ENCODE measurements at regions not wholly inside any gene's neighbourhood (a gene's known extent, or its start where the extent isn't known, plus 50 kb on each side); places are given as distances from the start of the nearest gene placed in this dataset.
"Not testable (repeated sequence)": the region's sequence is repeated elsewhere in the genome, so short reads cannot be mapped to it uniquely, and the experiment has no call there.

DNA sequence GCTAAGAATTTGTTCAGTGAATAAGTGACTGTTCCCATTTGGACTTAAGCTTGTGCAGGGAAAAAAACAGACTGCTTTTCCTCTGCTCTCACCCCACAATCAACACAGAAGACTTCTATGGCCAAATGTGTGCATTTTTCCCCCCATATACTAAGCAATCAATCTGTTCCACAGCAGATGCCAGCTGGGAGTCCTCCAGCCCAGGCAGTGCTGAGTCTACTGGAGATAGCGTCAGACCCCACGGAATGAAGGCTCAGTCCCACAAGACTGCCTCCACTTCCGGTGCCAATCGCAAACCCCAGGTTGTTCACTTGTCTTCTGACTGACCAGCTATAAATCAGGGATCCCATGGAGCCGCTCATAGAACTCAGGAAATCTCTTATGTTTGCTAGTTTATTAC is 69.5 kb upstream of the ANKRD10 start:
- Histone ChIP-seq H3K36me3 (no peaks in the 10 kb centered on the region), H3K27me3 (ENCODE audit: insufficient read depth, low read depth, severe bottlenecking) (peaks cover 100% of the 10 kb centered on the region), H3K4me3 (ENCODE audit: low read depth, low read length) (no peak overlapping the region), H3K27ac (no peak overlapping the region), H3K9me3 (ENCODE audit: severe bottlenecking) (peaks cover 3% of the 10 kb centered on the region)
- TF ChIP-seq, protein P1, sequence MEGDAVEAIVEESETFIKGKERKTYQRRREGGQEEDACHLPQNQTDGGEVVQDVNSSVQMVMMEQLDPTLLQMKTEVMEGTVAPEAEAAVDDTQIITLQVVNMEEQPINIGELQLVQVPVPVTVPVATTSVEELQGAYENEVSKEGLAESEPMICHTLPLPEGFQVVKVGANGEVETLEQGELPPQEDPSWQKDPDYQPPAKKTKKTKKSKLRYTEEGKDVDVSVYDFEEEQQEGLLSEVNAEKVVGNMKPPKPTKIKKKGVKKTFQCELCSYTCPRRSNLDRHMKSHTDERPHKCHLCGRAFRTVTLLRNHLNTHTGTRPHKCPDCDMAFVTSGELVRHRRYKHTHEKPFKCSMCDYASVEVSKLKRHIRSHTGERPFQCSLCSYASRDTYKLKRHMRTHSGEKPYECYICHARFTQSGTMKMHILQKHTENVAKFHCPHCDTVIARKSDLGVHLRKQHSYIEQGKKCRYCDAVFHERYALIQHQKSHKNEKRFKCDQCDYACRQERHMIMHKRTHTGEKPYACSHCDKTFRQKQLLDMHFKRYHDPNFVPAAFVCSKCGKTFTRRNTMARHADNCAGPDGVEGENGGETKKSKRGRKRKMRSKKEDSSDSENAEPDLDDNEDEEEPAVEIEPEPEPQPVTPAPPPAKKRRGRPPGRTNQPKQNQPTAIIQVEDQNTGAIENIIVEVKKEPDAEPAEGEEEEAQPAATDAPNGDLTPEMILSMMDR (IDR thresholded peaks at IDR 0.05; ENCODE audit: low read depth, low read length): no peak
- DNase-seq: no peak

DNA sequence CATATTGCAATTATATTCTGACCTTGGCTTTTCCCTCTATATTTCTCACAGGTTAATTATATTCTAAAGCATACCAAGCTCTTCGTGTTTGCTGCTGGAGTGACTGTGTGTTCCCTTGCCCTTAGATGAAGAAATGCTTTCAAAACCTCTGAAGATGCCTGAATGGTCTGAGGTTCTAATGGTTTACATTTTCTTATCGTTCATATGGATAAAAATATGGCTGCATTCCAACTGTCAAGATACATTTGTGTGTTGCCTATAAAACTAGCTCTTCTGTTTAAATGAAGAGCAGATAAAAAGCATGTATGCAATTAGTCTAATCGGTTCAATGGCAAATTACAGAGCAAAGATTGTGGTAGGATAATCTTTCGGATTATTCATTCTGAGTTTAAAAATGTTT is 68.4 kb upstream of the ANKRD10 start:
- Histone ChIP-seq H3K9me3 (ENCODE audit: severe bottlenecking) (peaks cover 5% of the 10 kb centered on the region), H3K27ac (no peak overlapping the region), H3K27me3 (ENCODE audit: insufficient read depth, low read depth, severe bottlenecking) (peaks cover 100% of the 10 kb centered on the region), H3K36me3 (no peaks in the 10 kb centered on the region), H3K4me3 (ENCODE audit: low read depth, low read length) (no peak overlapping the region)
- TF ChIP-seq, protein P1 (IDR thresholded peaks at IDR 0.05; ENCODE audit: low read depth, low read length): no peak
- no peak for DNase-seq

DNA sequence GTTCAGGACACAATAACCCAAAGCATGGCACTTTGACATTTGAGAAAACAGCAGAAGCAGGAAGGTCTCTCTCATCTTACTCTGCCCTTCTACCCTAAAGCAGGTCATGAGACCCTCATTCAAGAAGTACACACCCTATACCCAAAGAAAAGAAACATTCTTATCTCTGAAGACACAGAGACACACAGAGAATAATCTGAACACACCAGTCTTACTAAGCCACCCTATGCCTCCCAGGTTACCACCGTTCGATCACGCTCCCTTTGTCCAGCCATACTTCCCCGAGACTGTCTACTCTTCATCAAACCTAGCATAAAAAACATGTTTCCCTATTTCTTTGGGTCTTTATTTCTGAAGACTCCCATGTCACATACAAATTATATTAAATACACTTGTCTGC is 66.5 kb upstream of the ANKRD10 start:
- Histone ChIP-seq H3K27me3 (ENCODE audit: insufficient read depth, low read depth, severe bottlenecking) (peaks cover 100% of the 10 kb centered on the region), H3K36me3 (no peaks in the 10 kb centered on the region), H3K4me3 (ENCODE audit: low read depth, low read length) (no peak overlapping the region), H3K9me3 (ENCODE audit: severe bottlenecking) (peaks cover 3% of the 10 kb centered on the region), H3K27ac (no peak overlapping the region)
- TF ChIP-seq, protein P1 (IDR thresholded peaks at IDR 0.05; ENCODE audit: low read depth, low read length): no peak
- no peak for DNase-seq

DNA sequence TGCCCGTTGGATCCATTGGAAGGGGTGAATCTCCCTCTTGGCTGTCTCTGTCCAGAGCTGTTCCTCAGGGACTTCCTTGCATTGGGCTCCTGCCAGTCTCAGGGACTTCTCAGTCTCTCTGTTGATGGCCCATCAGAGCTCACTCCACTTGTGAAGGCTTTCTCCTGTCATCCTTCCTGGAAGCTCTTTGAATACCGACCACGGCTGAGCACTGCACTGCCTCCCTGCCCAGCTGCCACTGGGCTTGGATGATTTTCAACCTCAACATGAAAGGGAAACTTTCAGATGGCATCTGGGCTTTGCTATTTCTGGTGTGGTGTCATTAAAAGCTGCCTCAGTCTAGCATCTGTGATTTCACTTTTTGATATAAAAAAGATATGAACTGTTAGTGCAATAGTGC is 66.1 kb upstream of the ANKRD10 start:
- no peak for DNase-seq
- peaks cover 100% of the 10 kb centered on the region for H3K27me3 ChIP-seq (ENCODE audit: insufficient read depth, low read depth, severe bottlenecking)
- no peak overlapping the region for H3K27ac ChIP-seq

DNA sequence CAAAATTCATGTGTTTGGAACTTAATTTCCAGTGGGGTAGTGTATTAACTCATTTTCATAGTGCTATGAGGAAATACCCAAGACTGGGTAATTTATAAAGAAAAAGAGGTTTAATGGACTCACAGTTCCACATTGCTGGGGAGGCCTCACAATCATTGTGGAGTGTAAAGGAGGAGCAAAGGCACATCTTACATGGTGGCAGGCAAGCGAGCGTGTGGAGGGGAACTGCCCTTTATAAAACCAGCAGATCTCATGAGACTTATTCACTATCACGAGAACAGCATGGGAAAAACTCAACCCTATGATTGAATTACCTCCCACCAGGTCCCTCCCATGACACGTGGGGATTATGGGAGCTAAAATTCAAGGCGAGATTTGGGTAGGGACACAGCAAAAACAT is 64.3 kb upstream of the ANKRD10 start:
- not testable (repeated sequence) for H3K27ac ChIP-seq; DNase-seq; H3K9me3 ChIP-seq (ENCODE audit: severe bottlenecking); H3K36me3 ChIP-seq; H3K4me3 ChIP-seq (ENCODE audit: low read depth, low read length)
- peaks cover 100% of the 10 kb centered on the region for H3K27me3 ChIP-seq (ENCODE audit: insufficient read depth, low read depth, severe bottlenecking)

More for the DNA sequence above, 66.1 kb upstream of the ANKRD10 start:
- H3K36me3 ChIP-seq: no peaks in the 10 kb centered on the region
- TF ChIP-seq, protein P1 (IDR thresholded peaks at IDR 0.05; ENCODE audit: low read depth, low read length): no peak
- H3K9me3 ChIP-seq (ENCODE audit: severe bottlenecking): peaks cover 3% of the 10 kb centered on the region
- H3K4me3 ChIP-seq (ENCODE audit: low read depth, low read length): no peak overlapping the region

DNA sequence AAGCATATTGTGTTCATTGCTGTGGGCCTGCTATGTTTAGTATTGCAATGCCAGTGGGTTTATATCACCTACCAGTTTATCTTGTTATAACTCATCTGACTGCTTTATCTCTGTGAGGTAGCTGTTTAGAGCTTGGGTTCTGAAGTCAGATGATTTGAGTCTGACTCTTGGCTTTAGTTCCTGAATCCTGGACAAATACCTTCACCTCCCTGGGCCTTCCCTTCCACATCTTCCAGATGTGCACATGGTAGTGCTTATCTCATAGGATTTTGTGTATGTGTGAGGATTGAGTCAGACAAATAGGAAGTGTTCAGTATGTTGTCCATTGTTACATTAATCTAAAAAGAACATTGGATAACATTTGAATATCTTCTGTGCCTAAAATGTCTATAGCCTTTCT is 63.5 kb upstream of the ANKRD10 start:
- no peak overlapping the region for H3K27ac ChIP-seq
- H3K9me3 ChIP-seq (ENCODE audit: severe bottlenecking): peaks cover 3% of the 10 kb centered on the region
- TF ChIP-seq, protein P1 (IDR thresholded peaks at IDR 0.05; ENCODE audit: low read depth, low read length): no peak
- no peak overlapping the region for H3K4me3 ChIP-seq (ENCODE audit: low read depth, low read length)
- H3K27me3 ChIP-seq (ENCODE audit: insufficient read depth, low read depth, severe bottlenecking): peaks cover 100% of the 10 kb centered on the region
- DNase-seq: no peak
- no peaks in the 10 kb centered on the region for H3K36me3 ChIP-seq
